ENCODE measurements at regions not wholly inside any gene's neighbourhood (a gene's known extent, or its start where the extent isn't known, plus 50 kb on each side); places are given as distances from the start of the nearest gene placed in this dataset.

DNA sequence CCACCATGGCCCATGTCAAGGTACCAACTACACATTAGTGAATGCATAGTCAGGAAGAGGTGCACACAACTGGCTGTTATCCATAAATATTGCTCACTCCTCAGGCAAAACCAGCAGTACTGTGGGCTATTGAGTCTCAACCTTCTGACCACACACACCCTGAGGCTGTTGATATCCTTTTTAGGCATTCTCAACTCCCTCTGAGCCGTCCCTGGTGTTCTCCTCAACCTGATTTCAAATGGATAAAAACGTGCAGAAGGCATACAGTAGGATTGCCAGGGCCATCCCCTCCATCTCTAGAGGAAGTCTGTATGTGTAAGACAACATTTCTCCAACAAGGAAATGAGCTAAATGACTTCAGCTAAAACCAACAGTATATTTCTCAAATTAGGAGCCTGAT, 98.7 kb upstream of the KLHL13 start:
- TF ChIP-seq, protein P1, sequence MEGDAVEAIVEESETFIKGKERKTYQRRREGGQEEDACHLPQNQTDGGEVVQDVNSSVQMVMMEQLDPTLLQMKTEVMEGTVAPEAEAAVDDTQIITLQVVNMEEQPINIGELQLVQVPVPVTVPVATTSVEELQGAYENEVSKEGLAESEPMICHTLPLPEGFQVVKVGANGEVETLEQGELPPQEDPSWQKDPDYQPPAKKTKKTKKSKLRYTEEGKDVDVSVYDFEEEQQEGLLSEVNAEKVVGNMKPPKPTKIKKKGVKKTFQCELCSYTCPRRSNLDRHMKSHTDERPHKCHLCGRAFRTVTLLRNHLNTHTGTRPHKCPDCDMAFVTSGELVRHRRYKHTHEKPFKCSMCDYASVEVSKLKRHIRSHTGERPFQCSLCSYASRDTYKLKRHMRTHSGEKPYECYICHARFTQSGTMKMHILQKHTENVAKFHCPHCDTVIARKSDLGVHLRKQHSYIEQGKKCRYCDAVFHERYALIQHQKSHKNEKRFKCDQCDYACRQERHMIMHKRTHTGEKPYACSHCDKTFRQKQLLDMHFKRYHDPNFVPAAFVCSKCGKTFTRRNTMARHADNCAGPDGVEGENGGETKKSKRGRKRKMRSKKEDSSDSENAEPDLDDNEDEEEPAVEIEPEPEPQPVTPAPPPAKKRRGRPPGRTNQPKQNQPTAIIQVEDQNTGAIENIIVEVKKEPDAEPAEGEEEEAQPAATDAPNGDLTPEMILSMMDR (IDR thresholded peaks at IDR 0.05) = no peak
- no peak for TF ChIP-seq POLR2AphosphoS5 (IDR thresholded peaks at IDR 0.05)
